ENCODE measurements at regions not wholly inside any gene's neighbourhood (a gene's known extent, or its start where the extent isn't known, plus 50 kb on each side); places are given as distances from the start of the nearest gene placed in this dataset.

DNA sequence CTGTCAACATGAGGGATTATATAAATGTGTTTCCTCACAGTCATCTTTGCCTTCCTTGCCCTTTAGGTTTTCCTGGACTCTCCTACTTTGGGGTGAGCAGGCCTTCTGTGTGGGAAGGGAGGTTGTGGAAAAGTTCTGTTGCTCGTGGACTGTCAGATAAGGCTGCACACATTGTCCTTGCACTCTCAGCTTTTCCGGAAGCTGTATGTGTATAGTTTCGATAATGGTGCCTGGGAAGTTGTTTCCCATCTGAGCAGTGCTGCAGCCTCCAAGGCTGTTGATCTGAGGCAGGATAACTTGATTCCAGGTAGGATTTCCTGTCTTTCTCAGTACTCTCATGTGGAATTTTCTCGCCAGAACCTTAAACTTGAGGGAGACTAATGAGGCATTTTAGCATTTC, 297.8 kb upstream of the AZI2 start (continued):
- TF ChIP-seq, protein P1, sequence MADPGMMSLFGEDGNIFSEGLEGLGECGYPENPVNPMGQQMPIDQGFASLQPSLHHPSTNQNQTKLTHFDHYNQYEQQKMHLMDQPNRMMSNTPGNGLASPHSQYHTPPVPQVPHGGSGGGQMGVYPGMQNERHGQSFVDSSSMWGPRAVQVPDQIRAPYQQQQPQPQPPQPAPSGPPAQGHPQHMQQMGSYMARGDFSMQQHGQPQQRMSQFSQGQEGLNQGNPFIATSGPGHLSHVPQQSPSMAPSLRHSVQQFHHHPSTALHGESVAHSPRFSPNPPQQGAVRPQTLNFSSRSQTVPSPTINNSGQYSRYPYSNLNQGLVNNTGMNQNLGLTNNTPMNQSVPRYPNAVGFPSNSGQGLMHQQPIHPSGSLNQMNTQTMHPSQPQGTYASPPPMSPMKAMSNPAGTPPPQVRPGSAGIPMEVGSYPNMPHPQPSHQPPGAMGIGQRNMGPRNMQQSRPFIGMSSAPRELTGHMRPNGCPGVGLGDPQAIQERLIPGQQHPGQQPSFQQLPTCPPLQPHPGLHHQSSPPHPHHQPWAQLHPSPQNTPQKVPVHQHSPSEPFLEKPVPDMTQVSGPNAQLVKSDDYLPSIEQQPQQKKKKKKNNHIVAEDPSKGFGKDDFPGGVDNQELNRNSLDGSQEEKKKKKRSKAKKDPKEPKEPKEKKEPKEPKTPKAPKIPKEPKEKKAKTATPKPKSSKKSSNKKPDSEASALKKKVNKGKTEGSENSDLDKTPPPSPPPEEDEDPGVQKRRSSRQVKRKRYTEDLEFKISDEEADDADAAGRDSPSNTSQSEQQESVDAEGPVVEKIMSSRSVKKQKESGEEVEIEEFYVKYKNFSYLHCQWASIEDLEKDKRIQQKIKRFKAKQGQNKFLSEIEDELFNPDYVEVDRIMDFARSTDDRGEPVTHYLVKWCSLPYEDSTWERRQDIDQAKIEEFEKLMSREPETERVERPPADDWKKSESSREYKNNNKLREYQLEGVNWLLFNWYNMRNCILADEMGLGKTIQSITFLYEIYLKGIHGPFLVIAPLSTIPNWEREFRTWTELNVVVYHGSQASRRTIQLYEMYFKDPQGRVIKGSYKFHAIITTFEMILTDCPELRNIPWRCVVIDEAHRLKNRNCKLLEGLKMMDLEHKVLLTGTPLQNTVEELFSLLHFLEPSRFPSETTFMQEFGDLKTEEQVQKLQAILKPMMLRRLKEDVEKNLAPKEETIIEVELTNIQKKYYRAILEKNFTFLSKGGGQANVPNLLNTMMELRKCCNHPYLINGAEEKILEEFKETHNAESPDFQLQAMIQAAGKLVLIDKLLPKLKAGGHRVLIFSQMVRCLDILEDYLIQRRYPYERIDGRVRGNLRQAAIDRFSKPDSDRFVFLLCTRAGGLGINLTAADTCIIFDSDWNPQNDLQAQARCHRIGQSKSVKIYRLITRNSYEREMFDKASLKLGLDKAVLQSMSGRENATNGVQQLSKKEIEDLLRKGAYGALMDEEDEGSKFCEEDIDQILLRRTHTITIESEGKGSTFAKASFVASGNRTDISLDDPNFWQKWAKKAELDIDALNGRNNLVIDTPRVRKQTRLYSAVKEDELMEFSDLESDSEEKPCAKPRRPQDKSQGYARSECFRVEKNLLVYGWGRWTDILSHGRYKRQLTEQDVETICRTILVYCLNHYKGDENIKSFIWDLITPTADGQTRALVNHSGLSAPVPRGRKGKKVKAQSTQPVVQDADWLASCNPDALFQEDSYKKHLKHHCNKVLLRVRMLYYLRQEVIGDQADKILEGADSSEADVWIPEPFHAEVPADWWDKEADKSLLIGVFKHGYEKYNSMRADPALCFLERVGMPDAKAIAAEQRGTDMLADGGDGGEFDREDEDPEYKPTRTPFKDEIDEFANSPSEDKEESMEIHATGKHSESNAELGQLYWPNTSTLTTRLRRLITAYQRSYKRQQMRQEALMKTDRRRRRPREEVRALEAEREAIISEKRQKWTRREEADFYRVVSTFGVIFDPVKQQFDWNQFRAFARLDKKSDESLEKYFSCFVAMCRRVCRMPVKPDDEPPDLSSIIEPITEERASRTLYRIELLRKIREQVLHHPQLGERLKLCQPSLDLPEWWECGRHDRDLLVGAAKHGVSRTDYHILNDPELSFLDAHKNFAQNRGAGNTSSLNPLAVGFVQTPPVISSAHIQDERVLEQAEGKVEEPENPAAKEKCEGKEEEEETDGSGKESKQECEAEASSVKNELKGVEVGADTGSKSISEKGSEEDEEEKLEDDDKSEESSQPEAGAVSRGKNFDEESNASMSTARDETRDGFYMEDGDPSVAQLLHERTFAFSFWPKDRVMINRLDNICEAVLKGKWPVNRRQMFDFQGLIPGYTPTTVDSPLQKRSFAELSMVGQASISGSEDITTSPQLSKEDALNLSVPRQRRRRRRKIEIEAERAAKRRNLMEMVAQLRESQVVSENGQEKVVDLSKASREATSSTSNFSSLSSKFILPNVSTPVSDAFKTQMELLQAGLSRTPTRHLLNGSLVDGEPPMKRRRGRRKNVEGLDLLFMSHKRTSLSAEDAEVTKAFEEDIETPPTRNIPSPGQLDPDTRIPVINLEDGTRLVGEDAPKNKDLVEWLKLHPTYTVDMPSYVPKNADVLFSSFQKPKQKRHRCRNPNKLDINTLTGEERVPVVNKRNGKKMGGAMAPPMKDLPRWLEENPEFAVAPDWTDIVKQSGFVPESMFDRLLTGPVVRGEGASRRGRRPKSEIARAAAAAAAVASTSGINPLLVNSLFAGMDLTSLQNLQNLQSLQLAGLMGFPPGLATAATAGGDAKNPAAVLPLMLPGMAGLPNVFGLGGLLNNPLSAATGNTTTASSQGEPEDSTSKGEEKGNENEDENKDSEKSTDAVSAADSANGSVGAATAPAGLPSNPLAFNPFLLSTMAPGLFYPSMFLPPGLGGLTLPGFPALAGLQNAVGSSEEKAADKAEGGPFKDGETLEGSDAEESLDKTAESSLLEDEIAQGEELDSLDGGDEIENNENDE (IDR thresholded peaks at IDR 0.05; ENCODE audit: insufficient replicate concordance, low read length) = no peak
- TF ChIP-seq SIRT6 (IDR thresholded peaks at IDR 0.05; ENCODE audit: low read length) = no peak
- no peak for TF ChIP-seq CHD1 (IDR thresholded peaks at IDR 0.05; ENCODE audit: low read depth, low read length)
- TF ChIP-seq GTF2F1 (IDR thresholded peaks at IDR 0.05; ENCODE audit: borderline replicate concordance, low read depth, low read length) = no peak
- TF ChIP-seq RAD21 (IDR thresholded peaks at IDR 0.05 in 1 of 2, conservative IDR thresholded peaks at IDR 0.05 in 1 of 2; ENCODE audit: low read depth in 2 of 2, low read length in 2 of 2) = no peak
- no peak for TF ChIP-seq CBX8 (IDR thresholded peaks at IDR 0.05; ENCODE audit: borderline replicate concordance, low read depth, low read length)
- TF ChIP-seq SRF (IDR thresholded peaks at IDR 0.05; ENCODE audit: low read depth, low read length) = no peak

Data from H1 (cell line).